ENCODE measurements at regions not wholly inside any gene's neighbourhood (a gene's known extent, or its start where the extent isn't known, plus 50 kb on each side); places are given as distances from the start of the nearest gene placed in this dataset.
A peak's percentile ranks its signal among the peaks of the same experiment; 100 is the strongest.

GRCh38 chr10:62688971-62689700 lies 115.4 kb upstream of the ADO start:
- Histone ChIP-seq H3K27ac (ENCODE audit: low read depth in 1 of 2, low read length in 1 of 2) (no peak overlapping the region), H3K9ac (ENCODE audit: insufficient read depth in 1 of 2, low read length in 2 of 2) (no peak overlapping the region), H3K4me1 (ENCODE audit: control insufficient read depth in 5 of 5, insufficient read depth in 5 of 5, low read length in 5 of 5) (peaks cover 0 to 9% (median 2%) of the 10 kb centered on the region in 5 donors), H3K27me3 (ENCODE audit: control insufficient read depth in 3 of 3, insufficient read depth in 3 of 3, low read length in 2 of 3) (no peaks in the 10 kb centered on the region), H3K36me3 (ENCODE audit: control insufficient read depth in 4 of 4, insufficient read depth in 4 of 4, low read length in 4 of 4) (no peaks in the 10 kb centered on the region), H3K9me3 (ENCODE audit: control insufficient read depth in 4 of 4, insufficient read depth in 3 of 4, low read length in 3 of 4) (peaks cover 0 to 3% (median 0%) of the 10 kb centered on the region in 4 donors), H3K4me3 (no peak overlapping the region)
- no peak for ATAC-seq (ENCODE audit: insufficient read depth, low FRiP score)
- TF ChIP-seq, protein P1, sequence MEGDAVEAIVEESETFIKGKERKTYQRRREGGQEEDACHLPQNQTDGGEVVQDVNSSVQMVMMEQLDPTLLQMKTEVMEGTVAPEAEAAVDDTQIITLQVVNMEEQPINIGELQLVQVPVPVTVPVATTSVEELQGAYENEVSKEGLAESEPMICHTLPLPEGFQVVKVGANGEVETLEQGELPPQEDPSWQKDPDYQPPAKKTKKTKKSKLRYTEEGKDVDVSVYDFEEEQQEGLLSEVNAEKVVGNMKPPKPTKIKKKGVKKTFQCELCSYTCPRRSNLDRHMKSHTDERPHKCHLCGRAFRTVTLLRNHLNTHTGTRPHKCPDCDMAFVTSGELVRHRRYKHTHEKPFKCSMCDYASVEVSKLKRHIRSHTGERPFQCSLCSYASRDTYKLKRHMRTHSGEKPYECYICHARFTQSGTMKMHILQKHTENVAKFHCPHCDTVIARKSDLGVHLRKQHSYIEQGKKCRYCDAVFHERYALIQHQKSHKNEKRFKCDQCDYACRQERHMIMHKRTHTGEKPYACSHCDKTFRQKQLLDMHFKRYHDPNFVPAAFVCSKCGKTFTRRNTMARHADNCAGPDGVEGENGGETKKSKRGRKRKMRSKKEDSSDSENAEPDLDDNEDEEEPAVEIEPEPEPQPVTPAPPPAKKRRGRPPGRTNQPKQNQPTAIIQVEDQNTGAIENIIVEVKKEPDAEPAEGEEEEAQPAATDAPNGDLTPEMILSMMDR (IDR thresholded peaks at IDR 0.05; ENCODE audit: control extremely low read depth, extremely low read depth) = no peak
- no peak for DNase-seq
- WGBS, 2 donors = 76 to 88% methylated on average over 2 of the region's 2 CpGs

GRCh38 chr10:62689712-62690111 lies 114.8 kb upstream of the ADO start:
- no peak overlapping the region for H3K4me3 ChIP-seq
- no peaks in the 10 kb centered on the region for H3K36me3 ChIP-seq (ENCODE audit: control insufficient read depth in 4 of 4, insufficient read depth in 4 of 4, low read length in 4 of 4)
- no peak overlapping the region for H3K27ac ChIP-seq (ENCODE audit: low read depth in 1 of 2, low read length in 1 of 2)
- no peaks in the 10 kb centered on the region for H3K27me3 ChIP-seq (ENCODE audit: control insufficient read depth in 3 of 3, insufficient read depth in 3 of 3, low read length in 2 of 3)
- no peak for ATAC-seq (ENCODE audit: insufficient read depth, low FRiP score)
- no peak overlapping the region for H3K9ac ChIP-seq (ENCODE audit: insufficient read depth in 1 of 2, low read length in 2 of 2)
- peaks cover 0 to 3% (median 0%) of the 10 kb centered on the region in 4 donors for H3K9me3 ChIP-seq (ENCODE audit: control insufficient read depth in 4 of 4, insufficient read depth in 3 of 4, low read length in 3 of 4)
- TF ChIP-seq, protein P1 (IDR thresholded peaks at IDR 0.05; ENCODE audit: control extremely low read depth, extremely low read depth) = no peak
- DNase-seq = peak in 2 of 3 donors; percentile 55 to 77
- 22 to 34% methylated on average over 5 of the region's 5 CpGs for WGBS, 2 donors
- peaks cover 0 to 9% (median 2%) of the 10 kb centered on the region in 5 donors for H3K4me1 ChIP-seq (ENCODE audit: control insufficient read depth in 5 of 5, insufficient read depth in 5 of 5, low read length in 5 of 5)

DNA sequence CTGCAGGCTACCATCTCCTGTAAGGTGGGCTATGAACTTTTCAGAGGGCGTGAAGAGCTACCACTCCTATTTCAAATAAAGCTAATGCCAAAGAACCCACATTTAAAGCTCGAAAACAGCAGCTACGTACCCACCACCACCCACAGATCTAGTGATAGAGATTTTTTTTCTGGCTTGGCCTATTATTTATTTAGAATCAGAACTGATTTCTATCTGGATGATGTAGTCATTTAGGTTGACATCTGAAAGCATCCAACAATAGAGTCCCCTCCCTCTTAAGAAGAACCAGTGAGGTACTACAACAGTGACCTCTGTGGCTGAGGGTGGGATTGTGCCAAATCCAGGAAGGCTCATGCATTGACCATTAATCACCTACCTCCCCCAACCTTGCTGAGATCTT lies 113.8 kb upstream of the ADO start:
- DNase-seq = no peak
- H3K4me3 ChIP-seq = no peak overlapping the region
- TF ChIP-seq, protein P1 (IDR thresholded peaks at IDR 0.05; ENCODE audit: control extremely low read depth, extremely low read depth) = no peak
- no peak overlapping the region for H3K9ac ChIP-seq (ENCODE audit: insufficient read depth in 1 of 2, low read length in 2 of 2)
- H3K9me3 ChIP-seq (ENCODE audit: control insufficient read depth in 4 of 4, insufficient read depth in 3 of 4, low read length in 3 of 4) = peaks cover 0 to 3% (median 0%) of the 10 kb centered on the region in 4 donors
- H3K4me1 ChIP-seq (ENCODE audit: control insufficient read depth in 5 of 5, insufficient read depth in 5 of 5, low read length in 5 of 5) = peaks cover 0 to 9% (median 2%) of the 10 kb centered on the region in 5 donors
- H3K27ac ChIP-seq (ENCODE audit: low read depth in 1 of 2, low read length in 1 of 2) = no peak overlapping the region
- no peak for ATAC-seq (ENCODE audit: insufficient read depth, low FRiP score)
- H3K36me3 ChIP-seq (ENCODE audit: control insufficient read depth in 4 of 4, insufficient read depth in 4 of 4, low read length in 4 of 4) = no peaks in the 10 kb centered on the region
- H3K27me3 ChIP-seq (ENCODE audit: control insufficient read depth in 3 of 3, insufficient read depth in 3 of 3, low read length in 2 of 3) = no peaks in the 10 kb centered on the region
- 88 to 94% methylated on average over 3 of the region's 3 CpGs for WGBS, 2 donors
